HG02642 (cell line): ENCODE measurements at regions not wholly inside any gene's neighbourhood (a gene's known extent, or its start where the extent isn't known, plus 50 kb on each side); places are given as distances from the start of the nearest gene placed in this dataset.

Experiments
- ATAC-seq: cut with Tn5 transposase; IDR thresholded peaks from one replicate; pipeline ENCODE4 v1.9.1; 2021; ENCODE audit warnings: mild to moderate bottlenecking; ENCODE audit not compliant: unreplicated experiment, poor library complexity

- no peak for ATAC-seq
Observed at GRCh38 chr5:135208555-135208902, 174.5 kb upstream of the PITX1 start.

DNA sequence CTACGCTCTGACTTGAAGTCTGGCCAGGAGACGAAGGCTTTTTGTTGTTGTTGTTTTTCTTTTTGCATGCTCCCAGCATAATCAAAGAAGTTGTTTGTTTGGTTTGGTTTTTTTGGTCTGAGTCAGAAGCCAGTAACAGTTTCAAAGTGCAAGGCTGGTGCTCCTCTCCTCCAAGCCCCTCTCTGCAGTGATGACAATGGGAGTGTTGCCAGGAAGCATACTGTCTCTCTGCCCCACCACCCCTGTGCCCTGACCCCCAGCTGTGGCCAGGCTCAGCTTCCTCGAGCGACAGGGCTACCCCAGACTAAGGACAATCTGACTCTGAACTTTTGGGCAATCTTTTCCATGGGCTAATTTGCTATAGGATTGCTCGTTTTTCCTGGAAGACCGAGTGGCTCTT is 173.8 kb upstream of the PITX1 start:
- no peak for ATAC-seq

GRCh38 chr5:135206862-135207261 is 172.8 kb upstream of the PITX1 start:
- ATAC-seq = no peak

- ATAC-seq = no peak
Observed at GRCh38 chr5:135205632-135206349, 171.8 kb upstream of the PITX1 start.

DNA sequence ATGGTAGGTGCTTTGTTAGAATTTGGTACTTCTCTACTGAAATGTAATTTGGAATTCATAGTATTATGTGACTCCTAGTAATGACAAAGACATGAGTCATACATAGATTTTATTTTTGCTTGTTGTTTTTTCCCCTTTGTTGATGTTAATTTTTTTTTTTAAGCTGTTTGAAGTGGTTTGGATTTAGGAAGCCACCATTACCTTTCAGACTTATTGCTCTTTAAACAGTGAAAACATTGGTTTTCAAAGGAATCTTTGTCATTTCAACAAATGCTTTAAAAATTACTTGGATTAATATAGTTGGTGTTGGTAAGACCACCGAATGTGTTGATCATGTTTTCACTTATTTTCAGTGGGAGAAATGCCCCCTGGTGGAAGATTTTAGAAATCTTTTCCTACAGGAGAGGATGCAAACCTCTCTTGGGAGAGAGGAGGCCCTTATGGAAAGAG is 170.1 kb upstream of the PITX1 start:
- ATAC-seq = no peak

DNA sequence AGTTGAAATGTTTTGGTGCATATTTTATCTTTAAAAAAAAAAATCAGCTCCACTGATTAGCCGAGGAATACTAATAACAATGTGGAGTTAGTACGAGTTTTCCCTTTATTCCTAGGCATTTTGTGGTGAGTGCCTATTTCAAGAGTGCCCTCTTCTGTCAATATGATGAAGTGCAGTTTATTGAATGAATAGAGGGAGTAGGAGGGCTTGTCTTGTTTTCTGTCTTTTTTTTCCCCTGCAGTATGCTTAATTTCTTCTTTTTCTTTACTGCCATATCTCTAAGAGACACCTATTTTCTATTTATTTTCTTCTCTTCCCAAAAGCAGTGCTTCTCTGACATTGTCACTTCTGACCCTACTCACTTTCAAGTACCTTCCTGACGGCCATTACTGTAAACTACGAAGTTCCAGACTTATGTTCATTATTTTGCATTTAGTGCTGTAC is 169.6 kb upstream of the PITX1 start:
- no peak for ATAC-seq

DNA sequence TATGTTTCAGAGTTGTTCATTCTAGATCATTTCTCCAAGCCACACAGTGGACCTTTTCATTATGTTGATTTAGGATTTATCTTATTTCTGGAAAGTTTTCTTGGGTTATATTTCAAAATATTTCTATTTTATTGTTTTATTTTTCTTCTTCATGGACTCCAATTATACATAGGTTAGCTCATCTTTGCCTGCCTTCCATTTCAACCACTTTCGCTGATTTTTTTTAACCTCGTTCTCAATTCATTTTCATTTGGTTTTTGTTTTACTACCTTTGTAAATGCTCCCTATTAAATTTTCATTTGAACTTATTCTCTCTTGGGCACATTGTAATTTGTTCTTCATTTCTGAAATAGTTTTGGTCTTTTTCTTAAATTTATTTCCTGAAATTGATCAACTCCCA is 169.0 kb upstream of the PITX1 start:
- no peak for ATAC-seq

DNA sequence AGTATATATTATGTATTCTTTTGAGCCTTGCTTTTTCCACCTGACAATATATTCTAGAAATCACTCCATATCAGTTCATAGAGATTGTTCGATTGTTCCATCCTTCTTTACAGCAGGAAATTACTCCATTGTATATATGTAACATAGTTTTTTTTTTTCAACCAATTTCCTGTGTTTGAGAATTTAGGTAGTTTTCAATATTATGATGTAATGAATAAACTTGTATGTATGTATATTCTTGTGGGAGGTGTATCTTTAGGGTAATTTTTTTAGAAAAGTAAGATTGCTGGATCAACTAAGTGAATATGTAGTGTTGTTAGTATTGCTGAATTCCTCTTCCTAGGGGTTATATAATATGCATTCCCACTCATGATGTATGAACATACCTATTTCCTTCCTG is 165.9 kb upstream of the PITX1 start:
- ATAC-seq = no peak

- ATAC-seq = no peak
Observed at GRCh38 chr5:135196483-135196882, 162.5 kb upstream of the PITX1 start.

DNA sequence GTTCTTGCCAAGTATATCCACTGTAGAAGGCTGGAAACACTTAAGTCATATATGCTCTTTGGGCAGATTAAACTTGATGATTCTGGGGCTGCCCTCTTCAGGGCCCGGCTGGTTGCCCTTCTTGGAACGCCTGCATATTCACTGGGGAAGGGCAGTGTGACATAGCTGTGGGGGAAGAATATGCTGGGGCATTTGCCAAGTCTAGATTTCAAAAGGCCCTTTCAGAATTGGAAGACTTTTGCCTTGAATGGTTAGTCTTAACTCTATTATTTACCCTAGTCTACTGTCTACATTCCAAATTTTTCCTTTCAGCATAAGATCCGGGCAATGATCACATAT is 161.2 kb upstream of the PITX1 start:
- no peak for ATAC-seq

DNA sequence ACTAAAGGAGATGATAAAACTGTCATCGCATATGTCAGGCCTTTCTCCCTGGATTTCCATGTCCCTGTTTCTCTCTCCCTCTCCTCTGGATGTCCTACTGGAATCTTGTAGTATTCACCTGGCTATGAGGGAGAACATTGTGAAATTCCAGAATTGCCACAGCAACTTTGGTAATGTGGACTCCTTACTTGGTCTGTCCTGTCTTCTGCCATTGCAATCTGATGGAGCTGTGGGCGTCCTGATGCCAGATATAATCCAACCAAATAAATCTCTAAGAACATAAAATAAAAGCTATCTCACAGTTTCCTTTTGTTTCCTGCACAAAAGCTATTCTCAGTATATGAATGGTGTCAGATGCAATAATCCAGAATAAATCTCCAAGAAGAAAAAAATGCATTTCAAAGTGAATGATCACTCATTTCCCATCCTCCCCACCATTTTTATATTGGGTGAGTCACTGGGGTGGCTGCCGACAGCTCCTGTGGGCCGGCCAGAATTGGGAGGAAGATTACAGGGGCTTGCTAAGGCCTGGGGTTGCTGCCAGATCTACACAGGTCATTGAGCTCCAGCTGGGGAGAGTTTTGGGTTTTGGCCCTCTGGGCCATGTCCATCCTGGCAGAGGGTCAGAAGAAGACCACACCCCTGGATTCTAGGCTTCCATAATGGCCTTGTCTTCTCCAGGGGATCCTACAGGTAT is 160.7 kb upstream of the PITX1 start:
- no peak for ATAC-seq

DNA sequence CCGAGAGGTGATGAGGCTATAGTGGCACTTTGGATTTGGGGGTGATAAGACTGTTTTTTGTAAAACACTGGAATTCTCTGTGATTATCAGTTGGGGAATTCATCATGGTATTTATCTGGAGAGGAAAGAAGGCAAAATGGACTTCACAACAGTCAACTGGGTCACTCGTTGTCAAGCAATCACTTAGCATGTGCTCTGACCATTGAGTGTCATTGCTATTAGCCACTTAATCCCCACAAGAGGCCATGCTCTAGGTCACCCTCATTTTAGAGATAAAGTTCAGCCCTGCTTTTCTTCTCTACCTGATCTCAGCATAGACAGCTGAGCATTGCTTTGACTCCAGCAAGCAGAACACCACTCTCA is 160.1 kb upstream of the PITX1 start:
- ATAC-seq = no peak

DNA sequence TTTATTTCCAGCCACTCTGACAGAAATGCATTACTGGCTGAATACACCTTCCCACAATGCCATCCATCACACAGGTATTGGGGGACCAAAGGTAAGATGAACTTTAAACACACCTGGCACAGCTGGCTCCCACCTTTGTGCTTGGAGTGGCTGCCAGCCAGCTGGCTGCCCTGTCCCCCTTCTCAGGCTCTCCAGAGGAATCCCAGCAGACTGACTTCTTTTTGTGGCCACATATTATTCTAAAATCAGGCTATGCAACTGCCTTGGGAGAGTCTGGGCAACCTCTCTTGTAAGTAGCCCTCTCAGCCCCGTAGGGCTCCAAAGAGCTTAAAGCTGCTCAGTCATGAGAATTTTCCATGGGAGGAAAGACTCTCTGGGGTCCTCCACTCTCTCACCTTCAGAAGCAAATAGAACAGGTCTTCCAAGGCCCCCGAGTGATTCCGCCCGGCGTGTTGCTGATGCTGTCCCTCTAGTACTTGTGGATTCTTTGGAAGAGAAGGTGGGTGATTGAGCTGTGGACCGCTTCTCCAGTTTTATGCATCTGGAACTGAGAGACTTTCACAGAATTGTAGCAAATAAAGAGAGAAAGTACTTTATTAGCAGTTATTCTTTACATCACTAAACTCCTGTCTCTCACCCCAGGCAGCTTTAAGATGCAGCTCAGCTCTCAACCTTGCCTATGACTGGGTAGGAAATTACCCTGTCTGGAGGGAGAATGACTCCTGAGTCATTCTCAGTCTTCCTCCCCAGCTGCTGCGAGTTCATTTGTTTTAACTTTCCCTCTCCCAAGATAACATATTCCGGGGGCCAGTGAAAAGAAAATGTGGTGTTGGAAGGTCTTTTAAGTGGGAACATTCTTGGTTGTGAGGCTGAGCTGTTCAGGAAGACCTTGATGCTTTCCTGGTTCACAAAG is 159.4 kb upstream of the PITX1 start:
- no peak for ATAC-seq

GRCh38 chr5:135192351-135192750 is 158.3 kb upstream of the PITX1 start:
- ATAC-seq = no peak

DNA sequence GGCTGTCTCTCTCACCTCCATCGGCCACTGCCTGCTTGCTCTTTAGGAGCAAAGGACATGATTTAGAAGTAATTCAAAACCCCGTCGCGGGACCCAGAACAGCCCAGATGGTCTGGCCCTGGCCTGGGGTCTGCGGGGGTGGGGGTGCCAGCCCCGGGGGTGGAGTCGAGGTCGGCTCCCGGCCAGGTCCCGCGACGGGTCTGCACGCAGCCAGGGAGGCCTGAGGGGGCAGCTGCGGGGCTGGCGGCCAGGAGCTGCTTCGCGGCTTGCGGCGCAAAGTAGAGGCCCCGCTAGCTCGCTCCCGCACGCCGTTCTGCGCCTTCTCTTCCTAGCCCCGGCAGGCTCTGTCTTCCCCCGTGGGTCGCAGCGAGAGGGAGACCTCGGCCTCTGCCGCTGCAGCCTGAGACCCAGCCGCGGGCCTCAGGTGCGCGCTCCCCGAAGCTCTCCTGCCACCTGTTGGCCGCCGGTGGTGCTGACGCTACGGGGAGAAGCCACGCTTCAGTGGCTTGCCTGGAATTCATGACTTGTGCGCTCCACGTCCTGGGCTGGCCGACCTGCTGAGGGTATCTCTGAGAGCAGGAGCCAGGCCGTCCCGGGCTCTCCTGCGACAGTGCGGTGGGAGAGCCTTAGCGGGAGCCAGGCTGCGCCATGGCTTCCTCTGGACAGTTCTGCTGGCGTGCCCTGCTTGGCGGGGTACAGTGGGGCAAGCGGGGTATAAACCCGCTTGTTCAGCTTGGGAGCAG is 157.2 kb upstream of the PITX1 start:
- ATAC-seq = peak; percentile 94

DNA sequence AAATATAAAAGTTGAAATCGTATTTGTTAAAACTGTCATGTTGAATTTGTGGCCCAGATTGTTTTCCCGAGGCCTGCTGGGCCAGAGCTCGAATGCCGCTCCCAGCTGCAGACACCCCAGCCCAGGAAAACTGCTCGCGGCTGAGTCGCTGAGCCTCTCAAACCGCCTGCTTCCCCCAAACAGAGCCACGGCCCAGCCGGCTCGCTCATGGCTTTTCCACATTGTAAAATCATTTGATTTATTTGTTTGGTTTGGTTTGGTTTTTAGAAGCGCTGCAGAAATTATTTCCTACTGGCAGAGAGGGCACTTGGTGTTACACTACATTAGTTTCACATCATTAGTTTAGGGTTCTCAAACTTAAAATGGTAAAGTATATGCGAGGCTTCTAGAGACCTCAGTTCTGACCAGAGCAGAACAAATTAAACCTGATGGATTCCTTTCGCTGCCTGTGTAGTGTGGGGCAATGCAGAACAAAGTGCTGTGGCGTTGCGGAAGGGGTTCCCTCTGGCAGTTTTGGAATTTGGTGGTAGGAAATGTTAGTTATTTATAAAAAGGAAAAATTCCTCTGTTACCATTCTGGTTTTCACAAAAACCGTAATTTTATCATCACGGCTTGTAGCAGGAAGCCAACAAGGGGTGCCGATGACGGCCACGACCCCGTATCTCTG is 156.5 kb upstream of the PITX1 start:
- no peak for ATAC-seq

DNA sequence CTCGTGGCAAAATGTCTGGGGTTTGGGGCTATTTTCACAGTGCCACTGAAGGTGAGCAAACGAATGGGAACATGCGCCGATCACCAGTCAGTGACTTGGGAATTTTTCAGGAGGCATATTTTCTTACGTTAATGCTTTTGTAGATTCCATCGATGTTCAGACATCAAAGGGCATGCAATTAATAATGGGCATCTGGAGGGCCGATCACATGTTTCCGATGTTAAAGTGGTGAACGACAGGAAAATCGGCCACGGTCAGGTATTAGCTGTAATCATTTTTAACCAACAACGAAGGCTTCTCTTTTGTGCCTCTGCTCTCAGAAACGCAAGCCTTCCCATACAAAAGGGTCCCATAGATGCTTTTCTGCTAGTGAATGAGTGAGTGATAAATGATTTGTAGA is 155.0 kb upstream of the PITX1 start:
- no peak for ATAC-seq

DNA sequence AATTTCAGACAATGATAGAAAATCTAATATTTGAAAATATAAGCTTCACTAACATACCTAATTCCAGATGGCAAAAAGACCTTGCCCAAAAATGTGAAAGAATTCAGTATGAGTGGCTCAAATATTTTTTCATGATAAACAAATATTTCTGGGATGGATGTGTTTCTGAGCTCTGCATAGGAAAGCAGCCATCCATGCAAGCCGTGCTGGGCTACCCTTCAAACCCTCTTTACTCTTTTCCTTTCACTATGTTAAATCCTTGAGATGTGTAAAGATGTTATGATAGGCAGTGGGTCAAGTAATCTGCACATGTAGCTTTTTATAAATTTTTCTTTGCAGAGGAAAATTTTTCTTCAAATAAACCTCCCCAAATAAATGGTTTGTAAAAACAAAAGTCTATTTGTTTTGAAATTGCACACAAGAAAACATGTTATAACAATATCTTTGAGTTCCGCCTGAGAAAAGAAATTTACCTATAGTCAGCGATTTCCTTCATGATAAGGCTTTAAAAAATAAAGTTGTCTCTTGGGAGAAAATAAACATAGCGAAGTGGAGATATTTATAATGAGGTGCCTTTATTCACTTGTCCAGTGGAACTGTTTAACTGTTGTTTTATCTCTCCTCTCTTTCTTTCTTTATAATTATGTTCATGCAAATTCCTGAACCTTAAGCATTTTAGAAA is 154.3 kb upstream of the PITX1 start:
- ATAC-seq = no peak

GRCh38 chr5:135186662-135187522 is 152.9 kb upstream of the PITX1 start:
- ATAC-seq = no peak
